ENCODE measurements at regions not wholly inside any gene's neighbourhood (a gene's known extent, or its start where the extent isn't known, plus 50 kb on each side); places are given as distances from the start of the nearest gene placed in this dataset.

GRCh38 chr6:145507239-145507638 lies 228.1 kb downstream of the EPM2A start:
- Mint-ChIP-seq H3K9me3 (ENCODE audit: unreplicated experiment) (no peaks in the 10 kb centered on the region), H3K27me3 (ENCODE audit: unreplicated experiment) (peaks cover 6% of the 10 kb centered on the region), H3K4me3 (ENCODE audit: unreplicated experiment) (no peak overlapping the region), H3K27ac (ENCODE audit: unreplicated experiment) (no peak overlapping the region), H3K36me3 (ENCODE audit: low read depth, unreplicated experiment) (no peaks in the 10 kb centered on the region), H3K4me1 (ENCODE audit: unreplicated experiment) (no peaks in the 10 kb centered on the region)
- DNase-seq (ENCODE audit: low spot score), result no peak
- no peak for TF ChIP-seq CTCF (IDR thresholded peaks at IDR 0.05; ENCODE audit: unreplicated experiment)

GRCh38 chr6:145508107-145508506 lies 227.2 kb downstream of the EPM2A start:
- H3K9me3 Mint-ChIP-seq (ENCODE audit: unreplicated experiment), result no peaks in the 10 kb centered on the region
- no peak for TF ChIP-seq CTCF (IDR thresholded peaks at IDR 0.05; ENCODE audit: unreplicated experiment)
- DNase-seq (ENCODE audit: low spot score), result no peak
- H3K27ac Mint-ChIP-seq (ENCODE audit: unreplicated experiment), result no peak overlapping the region
- H3K4me1 Mint-ChIP-seq (ENCODE audit: unreplicated experiment), result no peaks in the 10 kb centered on the region
- no peaks in the 10 kb centered on the region for H3K36me3 Mint-ChIP-seq (ENCODE audit: low read depth, unreplicated experiment)
- H3K27me3 Mint-ChIP-seq (ENCODE audit: unreplicated experiment), result peaks cover 6% of the 10 kb centered on the region
- H3K4me3 Mint-ChIP-seq (ENCODE audit: unreplicated experiment), result no peak overlapping the region

- Mint-ChIP-seq H3K27me3 (ENCODE audit: unreplicated experiment) (no peaks in the 10 kb centered on the region), H3K36me3 (ENCODE audit: low read depth, unreplicated experiment) (no peaks in the 10 kb centered on the region), H3K4me3 (ENCODE audit: unreplicated experiment) (no peak overlapping the region), H3K4me1 (ENCODE audit: unreplicated experiment) (no peaks in the 10 kb centered on the region), H3K9me3 (ENCODE audit: unreplicated experiment) (no peaks in the 10 kb centered on the region), H3K27ac (ENCODE audit: unreplicated experiment) (no peak overlapping the region)
- no peak for DNase-seq (ENCODE audit: low spot score)
- TF ChIP-seq CTCF (IDR thresholded peaks at IDR 0.05; ENCODE audit: unreplicated experiment), result no peak
Observed at GRCh38 chr6:145517492-145517891, 217.8 kb downstream of the EPM2A start.

GRCh38 chr6:145525038-145525437 lies 210.3 kb downstream of the EPM2A start:
- Mint-ChIP-seq H3K27ac (ENCODE audit: unreplicated experiment) (no peak overlapping the region), H3K27me3 (ENCODE audit: unreplicated experiment) (no peaks in the 10 kb centered on the region), H3K4me1 (ENCODE audit: unreplicated experiment) (no peaks in the 10 kb centered on the region), H3K4me3 (ENCODE audit: unreplicated experiment) (no peak overlapping the region), H3K9me3 (ENCODE audit: unreplicated experiment) (no peaks in the 10 kb centered on the region), H3K36me3 (ENCODE audit: low read depth, unreplicated experiment) (no peaks in the 10 kb centered on the region)
- no peak for DNase-seq (ENCODE audit: low spot score)
- no peak for TF ChIP-seq CTCF (IDR thresholded peaks at IDR 0.05; ENCODE audit: unreplicated experiment)

GRCh38 chr6:145529582-145529981 lies 205.7 kb downstream of the EPM2A start:
- H3K27ac Mint-ChIP-seq (ENCODE audit: unreplicated experiment), result no peak overlapping the region

More at GRCh38 chr6:145529582-145529981, 205.7 kb downstream of the EPM2A start:
- Mint-ChIP-seq H3K4me1 (ENCODE audit: unreplicated experiment) (no peaks in the 10 kb centered on the region), H3K36me3 (ENCODE audit: low read depth, unreplicated experiment) (no peaks in the 10 kb centered on the region), H3K4me3 (ENCODE audit: unreplicated experiment) (no peak overlapping the region), H3K9me3 (ENCODE audit: unreplicated experiment) (no peaks in the 10 kb centered on the region), H3K27me3 (ENCODE audit: unreplicated experiment) (peaks cover 1% of the 10 kb centered on the region)
- no peak for TF ChIP-seq CTCF (IDR thresholded peaks at IDR 0.05; ENCODE audit: unreplicated experiment)
- no peak for DNase-seq (ENCODE audit: low spot score)

Data from endothelial cell (in vitro differentiated cells).